OCI-LY3 (cell line): ENCODE measurements at regions not wholly inside any gene's neighbourhood (a gene's known extent, or its start where the extent isn't known, plus 50 kb on each side); places are given as distances from the start of the nearest gene placed in this dataset.
"Not testable (repeated sequence)": the region's sequence is repeated elsewhere in the genome, so short reads cannot be mapped to it uniquely, and the experiment has no call there.

Experiments
- CTCF ChIP-seq: fragments of 200-600, 300-600 bp; sonication (generic); IDR thresholded peaks from 2 replicates; pipeline ENCODE4 v1.5.1; 2014; ENCODE audit warnings: antibody characterized with exemption, low read length, low read depth
- EZH2phosphoT487 ChIP-seq: fragments of 200-600 bp; shearing (Covaris generic); IDR thresholded peaks from 2 replicates; pipeline ENCODE4 v1.6.1; 2018; ENCODE audit warnings: antibody characterized with exemption, mixed run types, low read depth

GRCh38 chr17:20687584-20687983 is 108.1 kb downstream of the CDRT15L2 start:
- not testable (repeated sequence) for TF ChIP-seq CTCF, EZH2phosphoT487
